ENCODE measurements at regions not wholly inside any gene's neighbourhood (a gene's known extent, or its start where the extent isn't known, plus 50 kb on each side); places are given as distances from the start of the nearest gene placed in this dataset.

DNA sequence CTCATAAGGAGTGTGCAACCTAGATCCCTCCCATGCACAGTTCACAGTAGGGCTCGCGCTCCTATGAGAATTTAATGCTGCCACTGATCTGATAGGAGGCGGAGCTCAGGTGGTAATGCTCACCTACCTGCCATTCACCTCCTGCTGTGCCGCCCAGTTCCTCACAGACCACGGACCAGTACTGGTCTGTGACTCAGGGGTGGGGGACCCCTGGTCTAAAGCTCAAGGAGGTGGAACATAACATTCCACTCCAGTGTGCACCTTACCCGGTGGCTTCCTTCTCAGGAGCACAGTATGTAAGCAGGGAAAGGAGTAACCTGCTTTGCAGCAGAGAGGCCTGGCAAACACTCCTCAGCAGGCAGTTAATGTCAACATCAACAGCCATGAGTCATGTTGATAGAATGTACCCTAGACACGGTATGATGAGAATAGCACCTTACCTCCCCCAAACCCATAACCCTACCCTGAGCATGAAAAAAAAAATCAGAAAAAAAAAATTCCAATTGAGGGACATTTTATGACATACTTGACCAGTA is 273.5 kb downstream of the FGFR2 start:
- TF ChIP-seq, protein P1, sequence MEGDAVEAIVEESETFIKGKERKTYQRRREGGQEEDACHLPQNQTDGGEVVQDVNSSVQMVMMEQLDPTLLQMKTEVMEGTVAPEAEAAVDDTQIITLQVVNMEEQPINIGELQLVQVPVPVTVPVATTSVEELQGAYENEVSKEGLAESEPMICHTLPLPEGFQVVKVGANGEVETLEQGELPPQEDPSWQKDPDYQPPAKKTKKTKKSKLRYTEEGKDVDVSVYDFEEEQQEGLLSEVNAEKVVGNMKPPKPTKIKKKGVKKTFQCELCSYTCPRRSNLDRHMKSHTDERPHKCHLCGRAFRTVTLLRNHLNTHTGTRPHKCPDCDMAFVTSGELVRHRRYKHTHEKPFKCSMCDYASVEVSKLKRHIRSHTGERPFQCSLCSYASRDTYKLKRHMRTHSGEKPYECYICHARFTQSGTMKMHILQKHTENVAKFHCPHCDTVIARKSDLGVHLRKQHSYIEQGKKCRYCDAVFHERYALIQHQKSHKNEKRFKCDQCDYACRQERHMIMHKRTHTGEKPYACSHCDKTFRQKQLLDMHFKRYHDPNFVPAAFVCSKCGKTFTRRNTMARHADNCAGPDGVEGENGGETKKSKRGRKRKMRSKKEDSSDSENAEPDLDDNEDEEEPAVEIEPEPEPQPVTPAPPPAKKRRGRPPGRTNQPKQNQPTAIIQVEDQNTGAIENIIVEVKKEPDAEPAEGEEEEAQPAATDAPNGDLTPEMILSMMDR (IDR thresholded peaks at IDR 0.05; ENCODE audit: low read depth, low read length) = no peak
- no peak for TF ChIP-seq POLR2A (IDR thresholded peaks at IDR 0.05; ENCODE audit: extremely low read depth, insufficient read length)
